Choroid plexus epithelial cell (primary cell): ENCODE measurements at regions not wholly inside any gene's neighbourhood (a gene's known extent, or its start where the extent isn't known, plus 50 kb on each side); places are given as distances from the start of the nearest gene placed in this dataset.

Experiments
- DNase-seq: peaks from one replicate; pipeline ENCODE4 v3.0.0-alpha.2; 2010; ENCODE audit warnings: low read depth
- H3K4me3 ChIP-seq: 2 replicates; pipeline ENCODE4 v1.5.1; 2011; ENCODE audit warnings: low read depth, mild to moderate bottlenecking, control low read depth, low read length, moderate library complexity
- CTCF ChIP-seq: conservative IDR thresholded peaks from 2 replicates; pipeline ENCODE4 v1.5.1; 2011; ENCODE audit warnings: low read depth, mild to moderate bottlenecking, control low read depth, inconsistent platforms, low read length, moderate library complexity

- H3K4me3 ChIP-seq, result no peak overlapping the region
- no peak for TF ChIP-seq CTCF
- no peak for DNase-seq
These were observed 327.8 kb upstream of the FANCL start for GRCh38 chr2:58568901-58569300.

GRCh38 chr2:58562276-58562675 is 321.2 kb upstream of the FANCL start:
- no peak overlapping the region for H3K4me3 ChIP-seq
- no peak for TF ChIP-seq CTCF
- peak; percentile 7 for DNase-seq

GRCh38 chr2:58560531-58560930 is 319.4 kb upstream of the FANCL start:
- H3K4me3 ChIP-seq, result no peak overlapping the region
- no peak for DNase-seq
- no peak for TF ChIP-seq CTCF

GRCh38 chr2:58558881-58559280 is 317.8 kb upstream of the FANCL start:
- DNase-seq, result no peak

GRCh38 chr2:58557176-58557575 is 316.1 kb upstream of the FANCL start:
- TF ChIP-seq CTCF, result no peak
- DNase-seq, result no peak
- no peak overlapping the region for H3K4me3 ChIP-seq

More at GRCh38 chr2:58558881-58559280, 317.8 kb upstream of the FANCL start:
- TF ChIP-seq CTCF, result no peak
- no peak overlapping the region for H3K4me3 ChIP-seq

GRCh38 chr2:58553937-58554336 is 312.8 kb upstream of the FANCL start:
- peak; percentile 30 for DNase-seq
- TF ChIP-seq CTCF, result peak; percentile 52
- H3K4me3 ChIP-seq, result no peak overlapping the region

GRCh38 chr2:58553522-58553921 is 312.4 kb upstream of the FANCL start:
- H3K4me3 ChIP-seq, result no peak overlapping the region
- no peak for TF ChIP-seq CTCF
- no peak for DNase-seq
